Osteocyte (in vitro differentiated cells): ENCODE measurements at regions not wholly inside any gene's neighbourhood (a gene's known extent, or its start where the extent isn't known, plus 50 kb on each side); places are given as distances from the start of the nearest gene placed in this dataset.

Experiments used
- DNase-seq: peaks from one replicate; pipeline ENCODE4 v3.0.0; 2021; ENCODE audit warnings: mixed read lengths; ENCODE audit not compliant: unreplicated experiment; ENCODE audit errors: extremely low spot score
- H3K27ac Mint-ChIP-seq: one replicate; pipeline ENCODE4 v1.8.0; 2021; ENCODE audit warnings: mild to moderate bottlenecking, mixed read lengths; ENCODE audit not compliant: unreplicated experiment
- H3K27me3 Mint-ChIP-seq: one replicate; pipeline ENCODE4 v1.8.0; 2021; ENCODE audit warnings: mixed read lengths; ENCODE audit not compliant: unreplicated experiment
- H3K36me3 Mint-ChIP-seq: one replicate; pipeline ENCODE4 v1.8.0; 2021; ENCODE audit warnings: mixed read lengths; ENCODE audit not compliant: unreplicated experiment
- H3K4me1 Mint-ChIP-seq: one replicate; pipeline ENCODE4 v1.8.0; 2021; ENCODE audit warnings: mixed read lengths; ENCODE audit not compliant: unreplicated experiment
- H3K4me3 Mint-ChIP-seq: one replicate; pipeline ENCODE4 v1.8.0; 2021; ENCODE audit warnings: mild to moderate bottlenecking, moderate library complexity, mixed read lengths; ENCODE audit not compliant: unreplicated experiment
- H3K9me3 Mint-ChIP-seq: one replicate; pipeline ENCODE4 v1.8.0; 2021; ENCODE audit warnings: mixed read lengths; ENCODE audit not compliant: unreplicated experiment
- CTCF ChIP-seq: fragments of 200-600 bp; sonication (generic); IDR thresholded peaks from 2 replicates; pipeline ENCODE4 v1.5.0; 2021; ENCODE audit warnings: antibody characterized with exemption, mild to moderate bottlenecking, moderate library complexity

GRCh38 chr2:22741216-22741615, 643.8 kb upstream of the KLHL29 start:
- Mint-ChIP-seq H3K27ac (no peak overlapping the region), H3K27me3 (no peaks in the 10 kb centered on the region), H3K4me1 (no peaks in the 10 kb centered on the region), H3K4me3 (no peak overlapping the region), H3K9me3 (peaks cover 8% of the 10 kb centered on the region), H3K36me3 (no peaks in the 10 kb centered on the region)
- no peak for DNase-seq
- TF ChIP-seq CTCF = no peak

- Mint-ChIP-seq H3K36me3 (no peaks in the 10 kb centered on the region), H3K4me1 (no peaks in the 10 kb centered on the region), H3K4me3 (no peak overlapping the region), H3K27me3 (no peaks in the 10 kb centered on the region), H3K9me3 (peaks cover 22% of the 10 kb centered on the region), H3K27ac (no peak overlapping the region)
- TF ChIP-seq CTCF = no peak
- no peak for DNase-seq
These were observed 636.1 kb upstream of the KLHL29 start for GRCh38 chr2:22748909-22749308.

- peaks cover 33% of the 10 kb centered on the region for H3K9me3 Mint-ChIP-seq
These were observed 631.5 kb upstream of the KLHL29 start for GRCh38 chr2:22753476-22753875.

GRCh38 chr2:22756276-22757043, 628.5 kb upstream of the KLHL29 start:
- no peak for TF ChIP-seq CTCF
- Mint-ChIP-seq H3K27ac (no peak overlapping the region), H3K4me3 (no peak overlapping the region), H3K27me3 (no peaks in the 10 kb centered on the region), H3K36me3 (no peaks in the 10 kb centered on the region), H3K9me3 (peaks cover 30% of the 10 kb centered on the region), H3K4me1 (no peaks in the 10 kb centered on the region)
- no peak for DNase-seq

More at GRCh38 chr2:22753476-22753875, 631.5 kb upstream of the KLHL29 start:
- Mint-ChIP-seq H3K4me3 (no peak overlapping the region), H3K27me3 (no peaks in the 10 kb centered on the region), H3K27ac (no peak overlapping the region), H3K36me3 (no peaks in the 10 kb centered on the region), H3K4me1 (no peaks in the 10 kb centered on the region)
- TF ChIP-seq CTCF = no peak
- no peak for DNase-seq

- peaks cover 41% of the 10 kb centered on the region for H3K9me3 Mint-ChIP-seq
- no peaks in the 10 kb centered on the region for H3K27me3 Mint-ChIP-seq
- no peak overlapping the region for H3K27ac Mint-ChIP-seq
- no peak for TF ChIP-seq CTCF
- no peaks in the 10 kb centered on the region for H3K36me3 Mint-ChIP-seq
- H3K4me3 Mint-ChIP-seq = no peak overlapping the region
- no peak for DNase-seq
- no peaks in the 10 kb centered on the region for H3K4me1 Mint-ChIP-seq
These were observed 615.5 kb upstream of the KLHL29 start for GRCh38 chr2:22769497-22769896.
